Activated CD4-positive, alpha-beta T cell treated with anti-CD3 and anti-CD28 coated beads, Interleukin-2, amount 10 ng/mL, durations not matched to agents 24 days and 14 days (primary cell): ENCODE measurements at regions not wholly inside any gene's neighbourhood (a gene's known extent, or its start where the extent isn't known, plus 50 kb on each side); places are given as distances from the start of the nearest gene placed in this dataset.

Experiments
- DNase-seq: peaks from one replicate; pipeline ENCODE4 v3.0.0; 2022
- H3K27ac Mint-ChIP-seq: one replicate; pipeline ENCODE4 v1.8.0; 2022; ENCODE audit warnings: mild to moderate bottlenecking, mixed read lengths
- H3K27me3 Mint-ChIP-seq: one replicate; pipeline ENCODE4 v1.8.0; 2022; ENCODE audit warnings: mixed read lengths
- H3K36me3 Mint-ChIP-seq: one replicate; pipeline ENCODE4 v1.8.0; 2022; ENCODE audit warnings: low read depth, mild to moderate bottlenecking, mixed read lengths
- H3K4me1 Mint-ChIP-seq: one replicate; pipeline ENCODE4 v1.8.0; 2021; ENCODE audit warnings: mixed read lengths
- H3K4me3 Mint-ChIP-seq: one replicate; pipeline ENCODE4 v1.8.0; 2022; ENCODE audit warnings: mild to moderate bottlenecking, moderate library complexity, mixed read lengths
- H3K9me3 Mint-ChIP-seq: one replicate; pipeline ENCODE4 v1.8.0; 2021; ENCODE audit warnings: mixed read lengths
- intact Hi-C: fragments of 100-400 bp; cut with micrococcal nuclease; formaldehyde crosslinking; loops from one replicate; pipeline ENCODE4 v1.15.1; 2023

DNA sequence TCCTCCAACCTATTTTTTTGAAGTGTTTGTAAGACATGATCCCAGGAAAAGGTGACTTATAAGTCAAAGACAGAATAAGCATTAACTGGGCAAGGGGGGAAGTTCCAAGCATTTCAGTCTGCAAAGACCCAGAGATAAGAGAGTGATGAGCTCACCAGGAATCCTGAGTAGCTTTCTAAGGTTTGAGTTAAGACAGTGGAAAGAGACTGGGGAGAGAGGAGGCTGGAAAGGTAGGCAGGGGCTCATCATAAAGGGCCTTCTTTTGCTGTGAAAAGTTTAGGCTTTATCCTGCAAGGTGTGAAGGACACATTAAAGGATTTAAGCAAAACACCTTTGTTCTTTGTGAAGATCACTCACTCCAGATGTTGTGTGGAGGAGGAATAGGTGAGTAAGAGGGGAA lies 438.8 kb downstream of the CHL1 start:
- H3K4me1 Mint-ChIP-seq = no peaks in the 10 kb centered on the region
- DNase-seq = no peak
- intact Hi-C loops = no loop called here
- no peaks in the 10 kb centered on the region for H3K27me3 Mint-ChIP-seq
- no peaks in the 10 kb centered on the region for H3K36me3 Mint-ChIP-seq
- no peak overlapping the region for H3K4me3 Mint-ChIP-seq
- H3K9me3 Mint-ChIP-seq = no peaks in the 10 kb centered on the region
- H3K27ac Mint-ChIP-seq = no peak overlapping the region

- no peaks in the 10 kb centered on the region for H3K27me3 Mint-ChIP-seq
- H3K4me3 Mint-ChIP-seq = no peak overlapping the region
- no peaks in the 10 kb centered on the region for H3K4me1 Mint-ChIP-seq
- no peaks in the 10 kb centered on the region for H3K9me3 Mint-ChIP-seq
- no peak for DNase-seq
- intact Hi-C loops = no loop called here
- H3K36me3 Mint-ChIP-seq = no peaks in the 10 kb centered on the region
- no peak overlapping the region for H3K27ac Mint-ChIP-seq
These were observed 446.8 kb downstream of the CHL1 start for GRCh38 chr3:643376-643775.

GRCh38 chr3:655824-656223 lies 437.0 kb upstream of the CNTN6 start:
- no peak for DNase-seq
- H3K36me3 Mint-ChIP-seq = no peaks in the 10 kb centered on the region
- intact Hi-C loops = no loop called here
- H3K9me3 Mint-ChIP-seq = no peaks in the 10 kb centered on the region
- H3K4me1 Mint-ChIP-seq = no peaks in the 10 kb centered on the region
- H3K4me3 Mint-ChIP-seq = no peak overlapping the region
- no peaks in the 10 kb centered on the region for H3K27me3 Mint-ChIP-seq
- no peak overlapping the region for H3K27ac Mint-ChIP-seq

DNA sequence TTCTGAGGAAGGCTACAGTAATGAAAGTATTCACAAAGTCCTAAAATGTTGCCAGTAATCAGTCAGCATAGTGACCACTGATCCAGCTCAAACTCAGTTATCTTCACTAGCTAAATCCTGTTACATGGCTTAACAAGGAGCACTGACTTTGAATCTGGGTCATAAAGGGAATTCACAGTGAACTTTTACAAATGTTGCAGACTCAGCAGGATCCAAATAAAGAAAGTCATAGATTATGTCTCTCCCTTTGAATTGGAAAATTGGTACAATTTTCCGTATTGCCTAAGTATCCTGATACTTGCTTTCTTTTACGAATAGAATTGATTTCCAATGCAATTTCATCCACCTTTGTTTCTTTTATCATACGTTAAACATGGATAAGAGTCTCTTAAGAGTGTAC lies 431.5 kb upstream of the CNTN6 start:
- H3K36me3 Mint-ChIP-seq = no peaks in the 10 kb centered on the region

DNA sequence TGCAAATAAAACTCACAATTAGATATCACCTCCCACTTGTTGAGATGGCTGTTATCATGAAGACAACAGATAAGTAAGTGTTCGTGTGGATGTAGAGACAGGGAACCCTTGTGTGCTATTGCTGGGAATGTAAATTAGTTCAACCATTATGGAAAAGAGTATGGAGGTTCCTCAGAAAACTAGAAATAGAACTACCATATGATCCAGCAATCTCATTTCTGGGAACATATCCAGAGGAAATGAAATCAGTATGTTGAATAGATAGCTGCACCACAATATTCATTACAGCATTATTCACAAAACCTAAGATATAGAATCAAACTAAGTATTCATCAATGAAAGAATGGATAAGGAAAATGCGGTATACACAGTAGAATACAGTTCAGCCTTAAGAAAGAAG lies 418.7 kb upstream of the CNTN6 start:
- Mint-ChIP-seq H3K36me3 (no peaks in the 10 kb centered on the region), H3K27me3 (no peaks in the 10 kb centered on the region), H3K4me3 (no peak overlapping the region), H3K27ac (no peak overlapping the region), H3K4me1 (no peaks in the 10 kb centered on the region), H3K9me3 (peaks cover 5% of the 10 kb centered on the region)
- DNase-seq = no peak
- intact Hi-C loops = no loop called here

More for the DNA sequence above, 431.5 kb upstream of the CNTN6 start:
- Mint-ChIP-seq H3K27me3 (no peaks in the 10 kb centered on the region), H3K4me3 (no peak overlapping the region), H3K4me1 (no peaks in the 10 kb centered on the region), H3K9me3 (no peaks in the 10 kb centered on the region), H3K27ac (no peak overlapping the region)
- intact Hi-C loops = no loop called here
- DNase-seq = no peak

GRCh38 chr3:675846-676245 lies 417.0 kb upstream of the CNTN6 start:
- no peak overlapping the region for H3K4me3 Mint-ChIP-seq
- no peak overlapping the region for H3K27ac Mint-ChIP-seq
- no peak for DNase-seq
- intact Hi-C loops = no loop called here
- H3K4me1 Mint-ChIP-seq = no peaks in the 10 kb centered on the region
- no peaks in the 10 kb centered on the region for H3K27me3 Mint-ChIP-seq
- H3K9me3 Mint-ChIP-seq = peaks cover 5% of the 10 kb centered on the region
- no peaks in the 10 kb centered on the region for H3K36me3 Mint-ChIP-seq

DNA sequence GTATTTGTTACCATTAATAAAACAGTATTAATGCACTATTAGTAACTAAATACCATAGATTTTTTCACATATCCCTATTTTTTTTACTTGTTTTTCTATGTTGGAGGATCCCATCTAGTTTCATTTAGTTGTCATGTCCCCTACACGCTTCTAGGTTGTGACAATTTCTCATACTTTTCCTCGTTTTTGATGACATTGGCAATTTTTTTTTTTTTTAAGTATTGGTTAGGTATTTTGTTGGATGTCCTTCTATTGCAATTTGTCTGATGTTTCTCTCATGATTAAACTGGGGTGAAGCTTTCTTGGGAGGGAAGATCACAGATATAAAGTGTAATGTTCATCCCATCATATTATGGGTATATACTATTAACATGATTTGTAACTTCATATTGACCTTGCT lies 409.1 kb upstream of the CNTN6 start:
- H3K27me3 Mint-ChIP-seq = no peaks in the 10 kb centered on the region
- no peaks in the 10 kb centered on the region for H3K36me3 Mint-ChIP-seq
- no peak for DNase-seq
- intact Hi-C loops = no loop called here
- no peak overlapping the region for H3K27ac Mint-ChIP-seq
- no peak overlapping the region for H3K4me3 Mint-ChIP-seq
- no peaks in the 10 kb centered on the region for H3K9me3 Mint-ChIP-seq
- no peaks in the 10 kb centered on the region for H3K4me1 Mint-ChIP-seq

DNA sequence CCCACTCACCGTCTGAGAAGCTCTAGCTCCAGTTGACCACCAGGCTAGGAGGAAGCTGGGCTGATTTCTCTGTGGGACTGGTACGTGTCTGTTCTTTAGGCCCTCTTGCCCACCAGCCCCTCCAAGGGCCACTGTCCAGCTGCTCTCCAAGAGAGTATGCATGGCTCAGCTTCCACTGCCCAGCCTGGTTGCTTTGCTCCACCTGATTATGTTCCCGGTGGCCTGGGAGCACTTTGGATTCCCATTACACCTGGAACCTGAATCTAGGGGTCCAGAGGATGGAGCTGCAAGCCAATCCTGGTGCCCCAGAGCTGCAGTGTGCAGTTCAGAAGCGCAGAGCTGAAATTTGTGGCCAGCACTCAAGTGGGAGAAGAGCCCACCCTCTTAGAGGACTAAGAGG lies 402.1 kb upstream of the CNTN6 start:
- Mint-ChIP-seq H3K36me3 (no peaks in the 10 kb centered on the region), H3K27ac (no peak overlapping the region), H3K4me3 (no peak overlapping the region), H3K9me3 (no peaks in the 10 kb centered on the region), H3K27me3 (no peaks in the 10 kb centered on the region), H3K4me1 (no peaks in the 10 kb centered on the region)
- intact Hi-C loops = no loop called here
- no peak for DNase-seq

DNA sequence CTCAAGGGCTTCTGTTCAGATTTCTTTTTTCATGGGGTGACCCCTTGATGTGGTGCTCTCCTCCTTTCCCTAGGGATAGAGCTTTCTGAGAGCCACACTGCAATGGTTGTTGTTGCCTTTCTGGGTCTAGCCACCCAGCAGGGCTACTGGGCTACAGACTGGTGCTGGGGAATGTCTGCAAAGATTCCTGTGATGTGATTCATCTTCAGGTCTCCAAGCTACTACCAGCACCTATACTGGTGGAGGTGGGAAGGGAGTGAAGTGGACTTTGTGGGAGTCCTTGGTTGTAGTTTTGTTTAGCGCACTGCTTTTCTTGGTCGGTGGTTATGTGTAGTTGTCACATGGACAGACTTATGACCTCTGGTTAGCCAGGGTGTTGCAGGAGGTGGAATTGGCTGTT lies 392.3 kb upstream of the CNTN6 start:
- intact Hi-C loops = no loop called here
- H3K4me1 Mint-ChIP-seq = no peaks in the 10 kb centered on the region

DNA sequence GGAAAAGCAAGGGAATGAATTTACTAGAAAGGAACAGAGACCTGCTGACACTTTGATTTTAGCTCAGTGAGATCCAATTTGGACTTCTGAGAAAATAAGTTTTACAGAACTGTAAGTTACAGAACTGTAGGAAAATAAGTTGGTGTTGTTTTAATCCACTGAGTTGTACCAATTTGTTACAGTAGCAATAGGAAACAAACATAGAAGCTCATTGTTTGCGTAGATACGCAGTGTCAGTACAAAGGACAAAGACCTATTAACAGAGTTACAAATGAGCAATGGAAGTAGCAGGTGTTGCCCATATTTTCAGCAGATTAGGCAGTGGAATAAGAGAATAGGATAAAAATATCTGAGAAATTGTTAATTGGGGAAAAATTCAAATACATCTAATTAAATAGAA lies 385.8 kb upstream of the CNTN6 start:
- DNase-seq = no peak
- no peaks in the 10 kb centered on the region for H3K9me3 Mint-ChIP-seq
- H3K36me3 Mint-ChIP-seq = no peaks in the 10 kb centered on the region
- H3K27me3 Mint-ChIP-seq = no peaks in the 10 kb centered on the region
- intact Hi-C loops = no loop called here
- no peak overlapping the region for H3K4me3 Mint-ChIP-seq
- no peak overlapping the region for H3K27ac Mint-ChIP-seq
- H3K4me1 Mint-ChIP-seq = no peaks in the 10 kb centered on the region

More for the DNA sequence above, 392.3 kb upstream of the CNTN6 start:
- no peak overlapping the region for H3K27ac Mint-ChIP-seq
- H3K36me3 Mint-ChIP-seq = no peaks in the 10 kb centered on the region
- peaks cover 5% of the 10 kb centered on the region for H3K9me3 Mint-ChIP-seq
- no peak for DNase-seq
- no peaks in the 10 kb centered on the region for H3K27me3 Mint-ChIP-seq
- no peak overlapping the region for H3K4me3 Mint-ChIP-seq

- Mint-ChIP-seq H3K27me3 (no peaks in the 10 kb centered on the region), H3K36me3 (no peaks in the 10 kb centered on the region), H3K4me1 (no peaks in the 10 kb centered on the region), H3K27ac (no peak overlapping the region), H3K9me3 (no peaks in the 10 kb centered on the region), H3K4me3 (no peak overlapping the region)
- DNase-seq = no peak
- intact Hi-C loops = no loop called here
These were observed 379.7 kb upstream of the CNTN6 start for GRCh38 chr3:713006-713621.

- Mint-ChIP-seq H3K27me3 (no peaks in the 10 kb centered on the region), H3K4me3 (no peak overlapping the region), H3K27ac (no peak overlapping the region), H3K4me1 (no peaks in the 10 kb centered on the region), H3K36me3 (no peaks in the 10 kb centered on the region), H3K9me3 (no peaks in the 10 kb centered on the region)
- no peak for DNase-seq
- intact Hi-C loops = no loop called here
These were observed 378.7 kb upstream of the CNTN6 start for GRCh38 chr3:713947-714620.

- Mint-ChIP-seq H3K27me3 (no peaks in the 10 kb centered on the region), H3K27ac (no peak overlapping the region), H3K4me1 (no peaks in the 10 kb centered on the region), H3K36me3 (no peaks in the 10 kb centered on the region), H3K4me3 (no peak overlapping the region), H3K9me3 (no peaks in the 10 kb centered on the region)
- intact Hi-C loops = no loop called here
- no peak for DNase-seq
These were observed 371.7 kb upstream of the CNTN6 start for GRCh38 chr3:721086-721485.

GRCh38 chr3:732326-732928 lies 360.4 kb upstream of the CNTN6 start:
- H3K36me3 Mint-ChIP-seq = no peaks in the 10 kb centered on the region
- no peaks in the 10 kb centered on the region for H3K4me1 Mint-ChIP-seq
- H3K27me3 Mint-ChIP-seq = no peaks in the 10 kb centered on the region
- H3K9me3 Mint-ChIP-seq = peaks cover 4% of the 10 kb centered on the region
- intact Hi-C loops = no loop called here
- H3K4me3 Mint-ChIP-seq = no peak overlapping the region
- no peak for DNase-seq
- no peak overlapping the region for H3K27ac Mint-ChIP-seq

- intact Hi-C loops = no loop called here
- no peaks in the 10 kb centered on the region for H3K4me1 Mint-ChIP-seq
These were observed 359.5 kb upstream of the CNTN6 start for GRCh38 chr3:733313-733712.

More at GRCh38 chr3:733313-733712, 359.5 kb upstream of the CNTN6 start:
- H3K9me3 Mint-ChIP-seq = peaks cover 4% of the 10 kb centered on the region
- H3K4me3 Mint-ChIP-seq = no peak overlapping the region
- no peak for DNase-seq
- H3K36me3 Mint-ChIP-seq = no peaks in the 10 kb centered on the region
- H3K27ac Mint-ChIP-seq = no peak overlapping the region
- no peaks in the 10 kb centered on the region for H3K27me3 Mint-ChIP-seq
